ENCODE measurements at regions not wholly inside any gene's neighbourhood (a gene's known extent, or its start where the extent isn't known, plus 50 kb on each side); places are given as distances from the start of the nearest gene placed in this dataset.

DNA sequence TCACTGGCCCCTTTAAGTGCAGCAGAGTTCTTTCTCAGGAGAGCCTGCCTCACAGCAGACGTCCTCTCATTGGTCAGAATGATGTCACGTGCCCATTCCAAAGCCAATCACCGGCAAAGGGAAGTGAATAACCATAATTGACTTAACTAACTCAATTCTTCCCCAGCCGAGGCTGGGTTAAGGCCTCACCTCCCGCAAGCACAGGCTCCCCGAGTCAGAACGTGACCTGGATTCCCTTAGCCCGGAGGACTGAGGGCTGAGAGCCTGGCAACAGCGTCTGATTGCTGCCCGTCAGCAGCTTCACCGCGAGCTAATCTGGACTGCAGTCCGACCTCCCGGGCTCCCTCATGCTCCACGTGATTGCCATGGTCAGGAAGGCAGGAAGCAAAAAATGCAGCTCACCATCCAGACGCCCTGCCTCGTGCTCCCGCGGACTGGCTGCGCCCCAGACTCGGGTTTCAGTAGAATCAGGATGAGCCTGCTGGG is 92.1 kb upstream of the FZD10 start:
- Histone ChIP-seq H3K27me3 (ENCODE audit: low read depth) (no peaks in the 10 kb centered on the region), H3K4me3 (no peak overlapping the region), H3K9me3 (no peaks in the 10 kb centered on the region; the same call in 1 of the 2 replicates), H3K36me3 (replicated peaks) (no peaks in the 10 kb centered on the region), H3K4me1 (no peaks in the 10 kb centered on the region)
- no peak for DNase-seq (ENCODE audit: low spot score in 2 of 2)
- in situ Hi-C loops (cut with MboI; ENCODE audit: low sequenced_read_pairs) = no loop called here

DNA sequence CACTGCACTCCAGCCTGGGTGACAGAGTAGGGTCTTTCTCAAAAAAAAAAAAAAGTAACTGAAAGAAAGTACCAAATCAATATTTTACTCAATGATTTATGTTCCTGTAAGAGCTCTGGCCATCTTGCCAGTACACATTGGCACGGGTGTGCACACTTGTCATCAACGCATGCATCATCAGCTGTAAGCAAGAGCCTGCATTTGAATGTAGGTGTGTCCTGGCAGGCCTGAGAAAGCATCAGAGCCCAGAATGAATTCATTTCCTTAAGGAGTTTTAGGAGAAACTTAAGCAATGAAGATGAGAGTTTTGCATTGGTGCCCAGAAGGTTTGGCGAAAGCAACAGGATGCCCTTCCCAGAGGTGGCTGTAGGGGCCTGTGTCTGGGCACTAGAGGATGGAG is 88.5 kb upstream of the FZD10 start:
- H3K36me3 ChIP-seq (replicated peaks) = no peaks in the 10 kb centered on the region
- DNase-seq (ENCODE audit: low spot score in 2 of 2) = no peak
- no peak overlapping the region for H3K4me3 ChIP-seq
- H3K9me3 ChIP-seq = no peaks in the 10 kb centered on the region; the same call in 1 of the 2 replicates
- H3K27me3 ChIP-seq (ENCODE audit: low read depth) = no peaks in the 10 kb centered on the region
- H3K4me1 ChIP-seq = no peaks in the 10 kb centered on the region
- in situ Hi-C loops (cut with MboI; ENCODE audit: low sequenced_read_pairs) = no loop called here

DNA sequence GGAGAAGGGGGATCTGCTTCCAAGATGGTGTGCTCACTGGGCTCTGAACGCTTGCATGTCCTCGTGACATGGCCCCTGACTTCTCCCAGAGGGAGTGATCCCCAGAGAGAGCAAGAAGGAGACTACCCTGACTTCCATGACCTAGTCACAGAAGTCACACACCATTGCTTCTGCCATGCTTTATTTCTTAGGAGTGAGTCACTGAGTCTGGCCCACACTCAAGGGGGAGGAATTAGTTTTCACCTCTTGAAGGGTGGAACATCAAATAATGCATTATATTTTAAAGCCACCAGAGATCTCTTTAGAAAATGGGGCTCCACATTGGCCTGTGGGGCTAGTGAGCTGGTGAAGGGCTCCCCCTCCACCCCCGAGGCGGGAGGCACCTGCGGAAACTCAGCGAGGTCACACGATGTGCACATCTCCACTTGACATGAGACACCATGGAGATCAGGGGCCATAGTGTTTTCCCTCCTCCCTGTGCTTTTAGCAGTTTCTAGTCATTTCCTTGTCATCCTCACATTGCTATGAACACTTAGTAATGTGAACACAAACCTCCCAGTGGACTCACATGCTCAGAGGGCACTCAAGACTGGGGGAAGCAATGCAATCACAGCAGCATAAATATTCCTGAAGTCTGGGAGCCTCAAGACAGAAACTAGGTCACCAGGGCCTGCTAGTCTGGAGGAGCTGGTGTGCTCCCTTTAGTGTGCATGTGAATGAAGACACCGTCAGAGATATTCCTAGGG is 87.4 kb upstream of the FZD10 start:
- in situ Hi-C loops (cut with MboI; ENCODE audit: low sequenced_read_pairs) = no loop called here
- H3K4me1 ChIP-seq = no peaks in the 10 kb centered on the region

DNA sequence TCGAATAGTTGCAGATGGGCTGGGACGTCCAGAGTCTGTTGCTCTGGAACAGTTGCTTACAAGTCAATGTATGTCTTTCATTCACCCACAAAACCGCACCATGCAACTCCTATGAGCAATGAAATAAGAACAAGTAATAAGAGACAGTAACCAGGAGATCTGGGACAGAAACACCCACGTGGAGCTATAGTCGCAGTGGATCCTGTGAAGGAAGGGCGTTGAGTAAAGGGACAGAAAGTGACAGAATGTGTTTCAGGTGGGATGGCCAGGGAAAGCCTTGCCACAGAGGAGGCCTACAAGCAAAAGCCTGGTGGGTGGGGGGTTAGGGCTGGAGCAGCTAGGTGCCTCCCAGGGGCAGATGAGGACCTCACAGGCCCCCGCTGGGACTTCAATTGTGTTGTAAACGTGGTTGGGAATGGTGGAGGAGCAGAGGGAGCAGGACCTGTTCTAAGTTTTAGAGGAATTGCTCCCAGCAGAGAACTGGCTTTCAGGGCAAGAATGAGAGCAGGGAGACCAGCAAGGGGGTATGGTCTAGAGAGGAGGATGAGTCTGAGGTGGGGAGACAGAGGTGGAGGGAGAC is 86.7 kb upstream of the FZD10 start:
- Histone ChIP-seq H3K4me3 (no peak overlapping the region), H3K9me3 (no peaks in the 10 kb centered on the region), H3K36me3 (replicated peaks) (no peaks in the 10 kb centered on the region), H3K27me3 (ENCODE audit: low read depth) (no peaks in the 10 kb centered on the region), H3K4me1 (no peaks in the 10 kb centered on the region)
- in situ Hi-C loops (cut with MboI; ENCODE audit: low sequenced_read_pairs) = no loop called here
- DNase-seq (ENCODE audit: low spot score in 2 of 2) = no peak

More for the DNA sequence above, 87.4 kb upstream of the FZD10 start:
- no peaks in the 10 kb centered on the region for H3K27me3 ChIP-seq (ENCODE audit: low read depth)
- no peak overlapping the region for H3K4me3 ChIP-seq
- H3K36me3 ChIP-seq (replicated peaks) = no peaks in the 10 kb centered on the region
- DNase-seq (ENCODE audit: low spot score in 2 of 2) = no peak
- H3K9me3 ChIP-seq = no peaks in the 10 kb centered on the region

DNA sequence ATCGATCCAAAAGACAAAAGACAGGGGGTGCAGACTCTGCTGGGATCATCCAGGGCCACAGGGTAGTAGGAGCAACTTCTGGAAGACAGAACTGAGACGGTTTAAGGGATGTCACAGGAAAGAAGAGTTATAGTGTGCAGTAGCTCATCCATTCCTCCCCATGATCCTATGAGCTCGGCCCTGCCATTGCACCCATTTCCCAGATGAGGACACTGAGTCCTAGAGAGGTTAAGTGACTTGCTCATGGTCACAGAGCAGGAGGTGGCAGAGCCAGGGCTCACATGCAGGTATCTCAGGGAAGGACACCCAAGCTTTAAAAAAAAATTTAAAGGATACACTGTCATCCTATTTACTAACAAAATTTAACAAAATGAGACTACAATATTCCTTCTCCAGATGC is 86.1 kb upstream of the FZD10 start:
- DNase-seq (ENCODE audit: low spot score in 2 of 2) = no peak
- no peaks in the 10 kb centered on the region for H3K9me3 ChIP-seq
- in situ Hi-C loops (cut with MboI; ENCODE audit: low sequenced_read_pairs) = no loop called here
- no peaks in the 10 kb centered on the region for H3K4me1 ChIP-seq
- no peaks in the 10 kb centered on the region for H3K27me3 ChIP-seq (ENCODE audit: low read depth)
- H3K36me3 ChIP-seq (replicated peaks) = no peaks in the 10 kb centered on the region
- no peak overlapping the region for H3K4me3 ChIP-seq

DNA sequence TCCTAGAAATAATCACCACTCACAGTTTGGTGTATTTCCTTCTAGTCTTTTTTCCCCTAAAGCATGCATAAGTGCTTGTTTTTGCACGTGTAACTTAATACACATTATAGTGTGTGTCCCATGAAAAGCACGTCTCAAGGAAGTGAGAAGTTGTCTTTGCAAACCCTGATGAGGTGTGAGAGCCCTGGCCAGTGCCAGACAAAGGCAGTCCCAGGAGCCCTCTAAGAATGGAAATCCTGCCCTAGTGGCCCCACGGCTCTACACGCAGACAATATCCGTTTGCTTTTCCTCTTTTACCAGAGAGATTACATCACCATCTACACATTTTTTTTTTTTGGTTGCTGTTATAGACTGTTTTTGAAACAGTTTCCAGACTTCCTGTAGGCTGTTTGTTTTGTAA is 85.5 kb upstream of the FZD10 start:
- no peak overlapping the region for H3K4me3 ChIP-seq
- H3K4me1 ChIP-seq = no peaks in the 10 kb centered on the region
- no peak for DNase-seq (ENCODE audit: low spot score in 2 of 2)
- H3K9me3 ChIP-seq = no peaks in the 10 kb centered on the region
- no peaks in the 10 kb centered on the region for H3K36me3 ChIP-seq (replicated peaks)
- in situ Hi-C loops (cut with MboI; ENCODE audit: low sequenced_read_pairs) = no loop called here
- H3K27me3 ChIP-seq (ENCODE audit: low read depth) = no peaks in the 10 kb centered on the region

DNA sequence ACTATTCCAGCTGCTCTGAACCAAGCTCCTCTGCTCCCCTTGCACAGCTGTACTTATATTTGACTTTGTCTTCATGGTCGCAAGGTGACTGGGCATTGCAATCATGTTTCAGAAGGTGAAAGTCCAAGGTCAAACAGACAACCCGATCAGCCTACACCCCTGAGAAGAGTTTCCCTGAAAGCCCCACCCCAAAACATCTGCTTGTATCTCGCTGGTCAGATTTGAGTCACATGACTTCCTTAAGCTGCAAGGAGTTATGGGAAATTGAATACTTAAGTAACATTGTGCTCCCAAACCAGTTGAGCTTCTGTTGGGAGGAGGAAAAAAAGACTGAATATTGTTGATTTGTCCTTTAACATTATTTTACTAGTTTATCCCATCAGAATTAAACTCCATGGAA is 83.4 kb upstream of the FZD10 start:
- H3K4me3 ChIP-seq = no peak overlapping the region
- H3K9me3 ChIP-seq = no peaks in the 10 kb centered on the region
- H3K27me3 ChIP-seq (ENCODE audit: low read depth) = no peaks in the 10 kb centered on the region
- DNase-seq (ENCODE audit: low spot score in 2 of 2) = no peak
- H3K36me3 ChIP-seq (replicated peaks) = no peaks in the 10 kb centered on the region
- in situ Hi-C loops (cut with MboI; ENCODE audit: low sequenced_read_pairs) = no loop called here
- no peaks in the 10 kb centered on the region for H3K4me1 ChIP-seq

DNA sequence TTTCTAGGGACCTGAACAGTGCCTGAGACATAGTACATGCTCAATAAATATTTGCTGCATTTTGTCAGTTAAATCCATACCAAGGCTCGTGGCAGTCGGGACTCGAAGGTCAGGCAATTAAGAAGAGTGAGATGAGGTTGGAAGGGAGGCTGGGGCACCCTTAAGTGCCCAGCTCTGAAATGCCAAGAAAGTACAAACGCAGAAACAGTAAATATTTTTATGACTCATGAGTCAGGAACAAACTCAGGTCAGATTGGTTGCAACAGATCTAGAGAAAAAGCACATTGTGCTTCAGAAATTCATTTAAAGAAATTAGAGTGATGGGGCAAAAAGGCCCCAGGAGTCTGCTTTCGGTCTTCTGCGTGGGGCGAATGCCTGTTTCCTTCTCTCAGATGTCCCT is 83.0 kb upstream of the FZD10 start:
- in situ Hi-C loops (cut with MboI; ENCODE audit: low sequenced_read_pairs) = no loop called here
- H3K36me3 ChIP-seq (replicated peaks) = no peaks in the 10 kb centered on the region

DNA sequence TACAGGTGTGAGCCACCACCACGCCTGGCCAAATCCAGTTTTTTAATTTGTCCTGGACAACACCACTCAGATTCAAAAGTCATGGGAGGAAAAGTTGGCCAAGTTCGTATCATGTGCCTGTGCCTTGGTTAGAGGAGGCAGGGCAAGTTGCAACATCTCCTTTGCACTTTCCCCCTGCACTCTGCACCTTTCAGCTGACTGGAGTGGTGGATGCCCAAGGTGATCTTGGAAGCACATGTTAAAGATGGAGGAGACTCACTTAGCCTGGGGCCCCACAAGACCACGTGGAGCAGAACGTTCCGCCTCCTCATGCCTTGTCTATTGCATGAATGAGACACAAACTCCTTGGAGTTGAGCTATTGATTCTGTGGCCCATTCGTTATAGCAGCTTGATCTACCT is 82.1 kb upstream of the FZD10 start:
- DNase-seq (ENCODE audit: low spot score in 2 of 2) = no peak
- H3K4me3 ChIP-seq = no peak overlapping the region
- in situ Hi-C loops (cut with MboI; ENCODE audit: low sequenced_read_pairs) = no loop called here
- H3K4me1 ChIP-seq = no peaks in the 10 kb centered on the region
- H3K36me3 ChIP-seq (replicated peaks) = no peaks in the 10 kb centered on the region
- H3K27me3 ChIP-seq (ENCODE audit: low read depth) = no peaks in the 10 kb centered on the region
- no peaks in the 10 kb centered on the region for H3K9me3 ChIP-seq

More for the DNA sequence above, 83.0 kb upstream of the FZD10 start:
- Histone ChIP-seq H3K9me3 (no peaks in the 10 kb centered on the region), H3K4me3 (no peak overlapping the region), H3K27me3 (ENCODE audit: low read depth) (no peaks in the 10 kb centered on the region), H3K4me1 (no peaks in the 10 kb centered on the region)
- no peak for DNase-seq (ENCODE audit: low spot score in 2 of 2)

DNA sequence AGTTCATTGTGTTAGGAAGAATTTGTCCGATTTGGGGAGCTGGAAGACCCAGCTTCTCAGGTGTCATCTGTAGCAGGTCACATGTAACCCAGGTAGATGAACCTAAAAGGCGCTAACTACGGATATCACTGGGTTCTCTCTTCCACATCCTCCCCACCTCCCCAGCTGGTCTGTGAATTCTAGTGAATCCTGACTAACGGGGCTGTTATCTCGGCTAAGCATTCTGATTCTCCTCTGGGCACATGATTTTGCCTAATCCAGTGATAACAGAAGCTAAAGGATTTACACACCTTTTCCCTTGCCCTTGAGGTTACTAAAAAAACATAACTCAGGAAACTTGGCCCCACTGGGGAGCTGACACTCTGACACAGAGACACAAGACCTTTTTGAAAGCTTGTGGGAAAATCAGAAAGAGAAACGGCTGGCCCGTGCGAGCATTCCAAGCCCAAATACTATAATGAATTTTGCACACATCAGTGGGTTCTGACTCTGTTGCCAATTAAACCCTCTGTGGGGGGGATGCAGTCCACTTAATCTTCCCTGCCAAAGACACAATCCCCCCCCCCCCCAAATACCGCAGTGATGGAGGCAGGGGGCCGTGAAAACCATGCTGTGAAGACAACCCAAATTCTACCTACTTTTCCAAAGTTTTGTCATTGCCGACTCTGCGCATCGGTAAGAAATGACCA is 81.0 kb upstream of the FZD10 start:
- in situ Hi-C loops (cut with MboI; ENCODE audit: low sequenced_read_pairs) = no loop called here
- Histone ChIP-seq H3K36me3 (replicated peaks) (no peaks in the 10 kb centered on the region), H3K4me3 (no peak overlapping the region), H3K4me1 (no peaks in the 10 kb centered on the region), H3K27me3 (ENCODE audit: low read depth) (no peaks in the 10 kb centered on the region), H3K9me3 (no peaks in the 10 kb centered on the region)
- no peak for DNase-seq (ENCODE audit: low spot score in 2 of 2)

DNA sequence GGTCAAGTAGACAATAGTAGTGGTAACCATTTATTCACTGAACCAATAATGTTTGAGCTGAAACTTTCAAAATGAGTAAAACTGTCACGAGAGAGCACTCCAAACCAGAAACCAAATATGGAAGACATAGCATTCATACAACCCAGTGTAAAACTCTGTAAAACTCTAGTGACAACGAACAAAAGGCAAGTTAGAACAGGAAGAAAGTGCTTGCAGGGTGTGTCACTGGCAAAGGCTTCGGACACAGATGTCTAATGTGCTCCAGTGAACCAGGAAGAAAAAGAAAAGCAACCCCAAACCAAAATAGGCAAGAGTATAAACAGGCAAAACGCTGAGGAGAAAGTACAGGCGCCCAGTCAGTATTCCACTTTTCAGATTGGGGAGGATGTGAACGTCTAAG is 79.3 kb upstream of the FZD10 start:
- DNase-seq (ENCODE audit: low spot score in 2 of 2) = no peak
- no peak overlapping the region for H3K4me3 ChIP-seq
- no peaks in the 10 kb centered on the region for H3K36me3 ChIP-seq (replicated peaks)
- no peaks in the 10 kb centered on the region for H3K9me3 ChIP-seq
- in situ Hi-C loops (cut with MboI; ENCODE audit: low sequenced_read_pairs) = no loop called here
- H3K4me1 ChIP-seq = no peaks in the 10 kb centered on the region
- H3K27me3 ChIP-seq (ENCODE audit: low read depth) = no peaks in the 10 kb centered on the region

DNA sequence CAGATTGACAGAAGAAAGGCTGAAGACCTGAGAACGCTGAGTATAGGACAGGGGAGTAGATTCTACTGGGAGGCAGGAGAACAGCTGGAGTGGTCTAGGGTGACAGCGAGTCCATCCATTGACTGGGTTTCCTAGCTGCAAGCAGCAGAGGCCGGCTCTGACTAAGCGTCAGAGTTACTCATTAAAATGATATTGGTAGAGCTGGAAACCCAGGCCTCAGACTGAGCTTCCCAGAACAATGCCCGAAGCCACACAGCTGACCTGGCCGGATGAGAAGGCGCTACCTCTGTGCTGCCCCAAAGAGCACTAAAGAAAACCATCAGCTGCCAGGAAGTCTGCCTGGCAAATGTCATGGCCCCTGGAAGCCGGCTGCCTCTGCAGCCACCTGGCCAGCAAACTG is 78.5 kb upstream of the FZD10 start:
- in situ Hi-C loops (cut with MboI; ENCODE audit: low sequenced_read_pairs) = no loop called here
- Histone ChIP-seq H3K4me1 (no peaks in the 10 kb centered on the region), H3K9me3 (no peaks in the 10 kb centered on the region), H3K27me3 (ENCODE audit: low read depth) (no peaks in the 10 kb centered on the region), H3K36me3 (replicated peaks) (no peaks in the 10 kb centered on the region), H3K4me3 (no peak overlapping the region)
- no peak for DNase-seq (ENCODE audit: low spot score in 2 of 2)

DNA sequence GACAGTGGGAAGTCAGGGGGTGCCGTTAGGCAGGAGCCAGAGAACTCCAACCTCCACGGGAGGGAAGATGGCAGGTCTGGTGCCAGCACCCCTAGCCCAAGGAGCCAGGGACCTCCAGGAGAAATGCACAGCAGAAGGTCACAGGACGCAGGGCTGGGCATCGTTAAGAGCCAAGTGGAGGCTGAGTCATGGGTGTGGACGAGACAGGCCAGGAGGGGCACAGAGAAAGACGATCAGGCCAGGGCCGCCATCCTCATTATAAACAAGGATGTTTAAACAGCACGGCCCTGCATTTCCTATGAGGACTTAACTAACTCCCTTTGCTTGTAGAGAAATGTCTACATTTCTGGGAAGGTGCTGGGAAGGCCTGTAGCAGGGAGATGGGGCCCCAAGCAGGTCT is 77.9 kb upstream of the FZD10 start:
- Histone ChIP-seq H3K9me3 (no peaks in the 10 kb centered on the region), H3K4me1 (no peaks in the 10 kb centered on the region), H3K27me3 (ENCODE audit: low read depth) (no peaks in the 10 kb centered on the region), H3K4me3 (no peak overlapping the region), H3K36me3 (replicated peaks) (no peaks in the 10 kb centered on the region)
- no peak for DNase-seq (ENCODE audit: low spot score in 2 of 2)
- in situ Hi-C loops (cut with MboI; ENCODE audit: low sequenced_read_pairs) = no loop called here

DNA sequence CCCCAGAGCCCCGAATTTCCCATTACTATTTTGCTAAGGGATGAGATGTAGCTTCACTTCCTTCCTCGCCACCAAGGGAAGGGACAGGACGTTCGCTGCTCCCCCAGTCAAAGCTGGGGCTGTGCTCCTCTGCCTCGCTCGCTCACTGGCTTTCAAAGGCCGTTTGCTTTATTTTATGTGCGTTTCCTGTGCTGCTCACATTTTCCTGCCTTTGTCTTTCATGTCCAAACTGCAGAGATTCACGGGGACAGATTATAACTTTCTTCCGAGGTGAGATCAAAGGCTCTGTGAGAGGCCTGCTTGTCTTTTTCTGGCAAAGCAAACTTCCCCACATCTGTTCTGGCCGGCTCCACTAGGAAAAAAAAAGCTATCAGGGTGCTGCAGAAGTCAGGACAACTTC is 76.0 kb upstream of the FZD10 start:
- no peak for DNase-seq (ENCODE audit: low spot score in 2 of 2)
- H3K27me3 ChIP-seq (ENCODE audit: low read depth) = no peaks in the 10 kb centered on the region
- no peaks in the 10 kb centered on the region for H3K9me3 ChIP-seq
- H3K4me3 ChIP-seq = no peak overlapping the region
- H3K4me1 ChIP-seq = no peaks in the 10 kb centered on the region
- in situ Hi-C loops (cut with MboI; ENCODE audit: low sequenced_read_pairs) = no loop called here
- no peaks in the 10 kb centered on the region for H3K36me3 ChIP-seq (replicated peaks)
